PC-3 (cell line): ENCODE measurements at regions not wholly inside any gene's neighbourhood (a gene's known extent, or its start where the extent isn't known, plus 50 kb on each side); places are given as distances from the start of the nearest gene placed in this dataset.

Experiments
- CTCF ChIP-seq: fragments of 300-600 bp; sonication (generic); conservative IDR thresholded peaks from 2 replicates; pipeline ENCODE4 v1.5.1; 2017; ENCODE audit warnings: antibody characterized with exemption, low read depth, mild to moderate bottlenecking, low read length
- EZH2 ChIP-seq: fragments of 300-600 bp; sonication (generic); IDR thresholded peaks from one replicate; pipeline ENCODE4 v1.6.1; 2017; ENCODE audit warnings: antibody characterized with exemption, mild to moderate bottlenecking, low read length; ENCODE audit not compliant: unreplicated experiment
- EZH2phosphoT487 ChIP-seq: fragments of 300-600 bp; sonication (generic); IDR thresholded peaks from 2 replicates; pipeline ENCODE4 v1.6.1; 2018; ENCODE audit warnings: mild to moderate bottlenecking, antibody characterized with exemption, low read length, borderline replicate concordance

- TF ChIP-seq CTCF (no peak), EZH2phosphoT487 (no peak), EZH2 (no peak)
Observed at GRCh38 chr5:165138236-165138635, 1632.8 kb downstream of the MAT2B start.
